ENCODE measurements at regions not wholly inside any gene's neighbourhood (a gene's known extent, or its start where the extent isn't known, plus 50 kb on each side); places are given as distances from the start of the nearest gene placed in this dataset.

- H3K27ac ChIP-seq: no peak overlapping the region
- no peaks in the 10 kb centered on the region for H3K79me2 ChIP-seq
- no peak overlapping the region for H2AFZ ChIP-seq
- H3K9me3 ChIP-seq (ENCODE audit: control insufficient read depth, low read length): no peaks in the 10 kb centered on the region
- no peak overlapping the region for H3K4me3 ChIP-seq (ENCODE audit: low read depth, low read length)
- no peaks in the 10 kb centered on the region for H3K27me3 ChIP-seq (ENCODE audit: control insufficient read depth, insufficient read depth, low read length)
- no peaks in the 10 kb centered on the region for H3K4me1 ChIP-seq
- no peak overlapping the region for H3K4me2 ChIP-seq (ENCODE audit: low read length)
- H3K9ac ChIP-seq: no peak overlapping the region
- no peaks in the 10 kb centered on the region for H3K36me3 ChIP-seq (ENCODE audit: control insufficient read depth, insufficient read depth, low read length)
- TF ChIP-seq CTCF (IDR thresholded peaks at IDR 0.05): no peak
These were observed 181.2 kb upstream of the LRATD1 start for GRCh38 chr2:14451312-14451711.

GRCh38 chr2:14454202-14454601, 178.3 kb upstream of the LRATD1 start:
- no peak overlapping the region for H3K4me3 ChIP-seq (ENCODE audit: low read depth, low read length)
- H3K36me3 ChIP-seq (ENCODE audit: control insufficient read depth, insufficient read depth, low read length): no peaks in the 10 kb centered on the region
- H2AFZ ChIP-seq: no peak overlapping the region
- no peak overlapping the region for H3K4me2 ChIP-seq (ENCODE audit: low read length)
- TF ChIP-seq CTCF (IDR thresholded peaks at IDR 0.05): no peak
- no peaks in the 10 kb centered on the region for H3K4me1 ChIP-seq
- no peak overlapping the region for H3K9ac ChIP-seq
- no peak overlapping the region for H3K27ac ChIP-seq
- no peaks in the 10 kb centered on the region for H3K79me2 ChIP-seq
- H3K9me3 ChIP-seq (ENCODE audit: control insufficient read depth, low read length): no peaks in the 10 kb centered on the region
- no peaks in the 10 kb centered on the region for H3K27me3 ChIP-seq (ENCODE audit: control insufficient read depth, insufficient read depth, low read length)

- no peak overlapping the region for H3K4me3 ChIP-seq (ENCODE audit: low read depth, low read length)
- H3K4me1 ChIP-seq: no peaks in the 10 kb centered on the region
- no peak for TF ChIP-seq CTCF (IDR thresholded peaks at IDR 0.05)
- H3K9me3 ChIP-seq (ENCODE audit: control insufficient read depth, low read length): no peaks in the 10 kb centered on the region
- no peak overlapping the region for H3K4me2 ChIP-seq (ENCODE audit: low read length)
- H3K79me2 ChIP-seq: no peaks in the 10 kb centered on the region
- H3K27me3 ChIP-seq (ENCODE audit: control insufficient read depth, insufficient read depth, low read length): no peaks in the 10 kb centered on the region
- no peak overlapping the region for H3K27ac ChIP-seq
- H3K9ac ChIP-seq: no peak overlapping the region
- H2AFZ ChIP-seq: no peak overlapping the region
- no peaks in the 10 kb centered on the region for H3K36me3 ChIP-seq (ENCODE audit: control insufficient read depth, insufficient read depth, low read length)
These were observed 172.7 kb upstream of the LRATD1 start for GRCh38 chr2:14459786-14460325.

GRCh38 chr2:14475994-14476393, 156.5 kb upstream of the LRATD1 start:
- Histone ChIP-seq H2AFZ (no peak overlapping the region), H3K36me3 (ENCODE audit: control insufficient read depth, insufficient read depth, low read length) (no peaks in the 10 kb centered on the region), H3K4me2 (ENCODE audit: low read length) (no peak overlapping the region), H3K4me1 (no peaks in the 10 kb centered on the region), H3K9me3 (ENCODE audit: control insufficient read depth, low read length) (no peaks in the 10 kb centered on the region), H3K27ac (no peak overlapping the region), H3K4me3 (ENCODE audit: low read depth, low read length) (no peak overlapping the region), H3K79me2 (no peaks in the 10 kb centered on the region), H3K27me3 (ENCODE audit: control insufficient read depth, insufficient read depth, low read length) (no peaks in the 10 kb centered on the region), H3K9ac (no peak overlapping the region)
- no peak for TF ChIP-seq CTCF (IDR thresholded peaks at IDR 0.05)

- Histone ChIP-seq H3K27ac (no peak overlapping the region), H3K4me2 (ENCODE audit: low read length) (no peak overlapping the region), H3K36me3 (ENCODE audit: control insufficient read depth, insufficient read depth, low read length) (no peaks in the 10 kb centered on the region), H3K79me2 (no peaks in the 10 kb centered on the region), H3K9ac (no peak overlapping the region), H3K27me3 (ENCODE audit: control insufficient read depth, insufficient read depth, low read length) (no peaks in the 10 kb centered on the region), H2AFZ (no peak overlapping the region), H3K4me1 (no peaks in the 10 kb centered on the region), H3K4me3 (ENCODE audit: low read depth, low read length) (no peak overlapping the region), H3K9me3 (ENCODE audit: control insufficient read depth, low read length) (no peaks in the 10 kb centered on the region)
- no peak for TF ChIP-seq CTCF (IDR thresholded peaks at IDR 0.05)
These were observed 153.0 kb upstream of the LRATD1 start for GRCh38 chr2:14479486-14479885.

Measured in parathyroid adenoma (tissue), 2 donors.